Karpas-422 (cell line): ENCODE measurements at regions not wholly inside any gene's neighbourhood (a gene's known extent, or its start where the extent isn't known, plus 50 kb on each side); places are given as distances from the start of the nearest gene placed in this dataset.

Source experiments
- DNase-seq: peaks from one replicate; pipeline ENCODE4 v3.0.0-alpha.2; 2015
- H2AFZ ChIP-seq: fragments of 200-600 bp; sonication (generic); 2 replicates; pipeline ENCODE4 v1.6.1; 2014; ENCODE audit warnings: antibody characterized with exemption, low read length, mixed read lengths
- H3K27ac ChIP-seq: fragments of 200-600 bp; sonication (generic); 2 replicates; pipeline ENCODE4 v1.5.1; 2014; ENCODE audit warnings: mild to moderate bottlenecking, low read length, moderate library complexity
- H3K27me3 ChIP-seq: fragments of 200-600 bp; sonication (generic); 2 replicates; pipeline ENCODE4 v1.6.1; 2014; ENCODE audit warnings: low read length, mixed read lengths
- H3K36me3 ChIP-seq: fragments of 200-600 bp; sonication (generic); 2 replicates; pipeline ENCODE4 v1.6.1; 2014; ENCODE audit warnings: low read length, mixed read lengths; ENCODE audit not compliant: insufficient read depth
- H3K4me1 ChIP-seq: fragments of 200-600 bp; sonication (generic); 2 replicates; pipeline ENCODE4 v1.6.1; 2014; ENCODE audit warnings: mild to moderate bottlenecking, low read length, mixed read lengths
- H3K4me2 ChIP-seq: fragments of 200-600 bp; sonication (generic); 2 replicates; pipeline ENCODE4 v1.6.1; 2014; ENCODE audit warnings: low read length, low read depth, mild to moderate bottlenecking; ENCODE audit not compliant: poor library complexity, severe bottlenecking
- H3K4me3 ChIP-seq: fragments of 200-600 bp; sonication (generic); 2 replicates; pipeline ENCODE4 v1.5.1; 2014; ENCODE audit warnings: mild to moderate bottlenecking, antibody characterized with exemption, low read length, mixed read lengths
- H3K79me2 ChIP-seq: fragments of 200-600 bp; sonication (generic); 2 replicates; pipeline ENCODE4 v1.6.1; 2014; ENCODE audit warnings: mild to moderate bottlenecking, low read length, mixed read lengths
- H3K9ac ChIP-seq: fragments of 200-600 bp; sonication (generic); 2 replicates; pipeline ENCODE4 v1.6.0; 2014; ENCODE audit warnings: low read length
- H3K9me2 ChIP-seq: fragments of 200-600 bp; sonication (generic), shearing (Covaris generic); replicated peaks from 2 replicates; pipeline ENCODE4 v1.6.0; 2014; ENCODE audit warnings: mild to moderate bottlenecking, low read length, moderate library complexity; ENCODE audit not compliant: insufficient read depth
- H3K9me3 ChIP-seq: fragments of 300-700, 200-600 bp; sonication (generic); 2 replicates; pipeline ENCODE4 v1.6.1; 2014; ENCODE audit warnings: low read length, mixed read lengths
- H4K20me1 ChIP-seq: fragments of 200-600 bp; sonication (generic); 2 replicates; pipeline ENCODE4 v1.6.1; 2014; ENCODE audit warnings: mild to moderate bottlenecking, antibody characterized with exemption, low read length, low read depth; ENCODE audit not compliant: insufficient read depth

DNA sequence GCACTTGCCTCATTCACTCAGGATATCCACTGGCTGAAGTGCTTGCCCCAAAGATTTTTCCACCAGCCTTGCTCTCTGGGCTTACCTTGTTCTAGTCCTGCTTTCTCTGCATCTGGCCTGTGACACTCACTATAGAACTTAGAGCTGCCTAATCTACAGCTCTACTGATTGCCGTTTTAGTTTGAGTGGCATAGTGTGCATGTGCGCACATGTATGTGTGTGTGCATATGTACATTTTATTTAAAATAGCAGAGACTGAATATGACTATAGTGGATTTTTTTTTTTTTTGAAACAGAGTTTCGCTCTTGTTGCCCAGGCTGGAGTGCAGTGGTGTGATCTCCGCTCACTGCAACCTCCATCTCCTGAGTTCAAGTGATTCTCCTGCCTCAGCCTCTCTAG lies 92.0 kb upstream of the CCDC190 start:
- no peaks in the 10 kb centered on the region for H4K20me1 ChIP-seq
- no peak overlapping the region for H3K27ac ChIP-seq
- H3K36me3 ChIP-seq, result no peaks in the 10 kb centered on the region
- H3K4me1 ChIP-seq, result no peaks in the 10 kb centered on the region
- no peaks in the 10 kb centered on the region for H3K27me3 ChIP-seq
- H3K9ac ChIP-seq, result no peak overlapping the region
- H3K79me2 ChIP-seq, result no peaks in the 10 kb centered on the region
- H3K9me2 ChIP-seq, result no peaks in the 10 kb centered on the region
- no peak for DNase-seq
- no peak overlapping the region for H3K4me2 ChIP-seq
- H3K9me3 ChIP-seq, result no peaks in the 10 kb centered on the region
- no peak overlapping the region for H3K4me3 ChIP-seq
- H2AFZ ChIP-seq, result no peak overlapping the region

DNA sequence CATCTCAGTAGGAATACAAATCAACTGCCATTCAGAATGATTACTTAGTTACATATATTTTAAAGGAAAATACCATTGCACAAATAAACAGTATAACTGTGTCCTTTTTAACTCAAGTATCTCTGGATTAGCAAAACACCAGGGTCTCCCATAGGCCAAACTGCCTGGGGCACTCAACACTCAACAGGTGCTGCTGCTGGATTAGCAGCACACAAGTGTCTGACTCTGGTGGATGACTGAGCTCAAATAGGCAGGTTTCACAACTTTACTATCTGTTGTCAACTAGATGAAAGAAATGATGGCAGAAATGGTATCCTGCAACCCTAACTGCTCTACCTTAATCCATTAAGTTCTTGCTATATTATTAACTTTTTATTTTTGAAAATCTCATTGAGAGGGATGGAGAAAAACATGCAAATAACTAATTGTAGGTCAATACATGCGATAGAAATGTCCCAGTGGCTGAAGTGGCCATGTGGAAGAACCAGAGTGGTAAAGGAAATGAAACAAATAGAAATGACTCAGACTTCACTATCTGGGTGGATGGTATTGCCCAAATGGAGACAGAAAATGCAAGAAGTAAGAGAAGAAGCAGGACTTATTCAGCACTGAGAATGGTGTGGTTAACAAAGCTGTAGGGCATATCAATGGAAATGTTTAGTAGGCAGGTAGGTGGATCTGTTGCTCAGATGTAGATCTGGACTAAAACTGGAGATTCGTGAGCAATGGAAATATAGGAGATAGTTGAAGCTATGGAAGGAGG lies 90.8 kb upstream of the CCDC190 start:
- Histone ChIP-seq H3K79me2 (no peaks in the 10 kb centered on the region), H3K27me3 (no peaks in the 10 kb centered on the region), H4K20me1 (no peaks in the 10 kb centered on the region), H3K4me1 (no peaks in the 10 kb centered on the region), H3K27ac (no peak overlapping the region), H3K4me3 (no peak overlapping the region), H2AFZ (no peak overlapping the region), H3K4me2 (no peak overlapping the region), H3K9ac (no peak overlapping the region), H3K36me3 (no peaks in the 10 kb centered on the region), H3K9me2 (no peaks in the 10 kb centered on the region), H3K9me3 (no peaks in the 10 kb centered on the region)
- no peak for DNase-seq

DNA sequence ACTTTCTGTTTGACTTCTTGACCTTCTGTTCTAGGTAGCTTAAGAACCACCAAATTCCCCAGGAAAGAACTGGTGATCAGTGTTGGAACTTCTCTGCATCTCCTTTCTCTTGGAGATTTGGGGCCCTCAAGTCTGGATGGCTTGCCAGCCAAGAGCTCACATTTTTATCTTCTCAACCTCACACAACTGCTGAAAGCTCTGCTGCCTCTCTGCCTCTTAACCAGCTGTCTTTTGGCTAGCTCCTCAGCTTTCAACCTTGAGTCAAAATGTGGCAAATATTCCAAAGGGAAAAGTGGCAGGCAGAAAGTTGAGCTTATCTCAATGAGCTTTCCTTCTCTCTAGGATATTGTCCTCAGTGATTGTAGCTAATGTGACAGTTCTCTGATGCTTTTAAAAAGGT lies 89.2 kb upstream of the CCDC190 start:
- peaks cover under 1% of the 10 kb centered on the region; the same call in 1 of the 2 replicates for H3K4me1 ChIP-seq
- H3K9me2 ChIP-seq, result no peaks in the 10 kb centered on the region
- H3K27me3 ChIP-seq, result no peaks in the 10 kb centered on the region
- H3K9ac ChIP-seq, result no peak overlapping the region
- H3K4me2 ChIP-seq, result no peak overlapping the region
- no peaks in the 10 kb centered on the region for H3K79me2 ChIP-seq
- no peak overlapping the region for H3K4me3 ChIP-seq
- no peaks in the 10 kb centered on the region for H3K36me3 ChIP-seq
- H2AFZ ChIP-seq, result no peak overlapping the region
- no peaks in the 10 kb centered on the region for H3K9me3 ChIP-seq
- no peak for DNase-seq
- no peaks in the 10 kb centered on the region for H4K20me1 ChIP-seq
- H3K27ac ChIP-seq, result no peak overlapping the region

DNA sequence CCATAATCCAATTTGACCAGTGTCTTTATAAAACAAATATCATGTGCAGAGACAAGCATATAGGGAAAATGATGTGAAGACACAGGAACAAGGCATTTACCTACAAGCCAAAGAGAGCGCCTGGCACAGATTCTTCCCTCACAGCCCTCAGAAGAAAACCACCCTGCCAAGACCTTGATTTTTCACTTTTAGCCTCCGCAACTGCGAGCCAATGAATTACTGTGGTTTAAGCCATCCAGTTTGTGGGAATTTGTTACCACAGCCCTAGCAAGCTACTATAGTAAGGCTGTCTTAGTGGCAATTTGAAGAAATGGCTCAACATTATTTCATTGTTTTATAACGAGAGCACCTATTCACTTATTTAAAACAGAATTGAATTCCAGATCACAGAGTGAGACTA lies 85.7 kb upstream of the CCDC190 start:
- Histone ChIP-seq H3K27me3 (no peaks in the 10 kb centered on the region), H3K36me3 (no peaks in the 10 kb centered on the region), H3K9me3 (no peaks in the 10 kb centered on the region), H3K9ac (no peak overlapping the region), H3K79me2 (no peaks in the 10 kb centered on the region), H3K4me3 (no peak overlapping the region), H3K4me2 (no peak overlapping the region), H2AFZ (no peak overlapping the region), H3K9me2 (no peaks in the 10 kb centered on the region), H3K4me1 (peaks cover 6% of the 10 kb centered on the region), H4K20me1 (no peaks in the 10 kb centered on the region), H3K27ac (no peak overlapping the region)
- DNase-seq, result no peak

DNA sequence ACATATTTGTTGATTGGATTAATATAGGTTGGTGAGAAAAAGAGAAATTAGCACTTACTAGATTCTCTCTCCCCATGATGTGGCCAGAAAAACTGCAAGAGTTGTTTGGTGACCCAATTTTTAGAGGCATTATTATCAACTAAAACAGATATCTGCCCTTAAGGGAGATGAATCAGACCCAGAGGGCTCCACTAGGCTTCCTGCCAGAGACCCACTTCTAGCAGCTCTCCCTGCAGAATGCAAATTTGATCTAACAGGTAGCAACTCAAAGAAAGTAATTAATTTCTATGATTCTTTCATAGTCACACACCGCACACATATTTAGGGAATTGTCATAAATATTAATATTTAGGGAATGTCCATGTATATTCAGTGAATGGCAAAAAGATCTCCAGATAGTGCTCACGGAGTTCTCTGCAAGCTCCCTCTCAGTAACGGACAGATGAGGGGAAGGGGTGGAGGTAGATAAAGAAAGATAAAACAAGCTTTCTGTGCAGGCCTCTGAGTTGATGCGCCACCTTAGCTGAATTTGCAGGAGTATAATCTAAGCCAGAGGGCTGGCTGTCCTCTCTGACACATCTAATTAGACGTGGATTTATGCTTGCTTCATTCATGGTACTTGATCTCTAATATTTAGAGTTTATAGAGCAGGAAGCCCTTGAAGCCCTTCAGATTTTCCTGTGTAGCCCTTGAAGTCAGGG lies 84.1 kb upstream of the CCDC190 start:
- no peak for DNase-seq
- H3K27me3 ChIP-seq, result no peaks in the 10 kb centered on the region
- H3K27ac ChIP-seq, result no peak overlapping the region
- no peak overlapping the region for H3K4me3 ChIP-seq
- H3K9ac ChIP-seq, result no peak overlapping the region
- H3K4me2 ChIP-seq, result no peak overlapping the region
- H3K9me3 ChIP-seq, result no peaks in the 10 kb centered on the region
- peaks cover 6% of the 10 kb centered on the region for H3K4me1 ChIP-seq
- no peak overlapping the region for H2AFZ ChIP-seq
- no peaks in the 10 kb centered on the region for H3K79me2 ChIP-seq
- H3K36me3 ChIP-seq, result no peaks in the 10 kb centered on the region
- H4K20me1 ChIP-seq, result no peaks in the 10 kb centered on the region
- no peaks in the 10 kb centered on the region for H3K9me2 ChIP-seq

DNA sequence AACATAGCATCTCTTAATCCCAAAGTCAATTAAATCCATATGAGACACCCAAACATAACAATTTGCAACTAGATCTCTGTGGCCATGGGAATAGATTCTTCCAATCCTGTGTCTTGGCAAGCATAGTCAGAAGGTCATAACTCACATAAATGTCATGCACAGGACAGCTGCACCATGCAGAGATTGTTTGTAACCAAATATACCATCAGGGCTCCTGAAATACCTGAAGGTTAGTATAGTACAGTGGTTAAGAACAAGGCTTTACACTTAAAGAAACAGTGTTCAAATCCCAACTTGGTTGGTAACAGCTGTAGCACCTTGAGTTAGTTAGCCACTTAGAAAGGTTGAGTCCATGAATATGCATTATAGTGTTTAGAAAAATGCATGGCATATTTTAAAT lies 82.6 kb upstream of the CCDC190 start:
- no peaks in the 10 kb centered on the region for H4K20me1 ChIP-seq
- H3K4me2 ChIP-seq, result no peak overlapping the region
- no peaks in the 10 kb centered on the region for H3K27me3 ChIP-seq
- H3K79me2 ChIP-seq, result no peaks in the 10 kb centered on the region
- peaks cover 6% of the 10 kb centered on the region for H3K4me1 ChIP-seq
- no peak overlapping the region for H3K9ac ChIP-seq
- no peaks in the 10 kb centered on the region for H3K9me2 ChIP-seq
- H2AFZ ChIP-seq, result no peak overlapping the region
- no peak overlapping the region for H3K4me3 ChIP-seq
- no peak for DNase-seq
- no peaks in the 10 kb centered on the region for H3K9me3 ChIP-seq
- H3K36me3 ChIP-seq, result no peaks in the 10 kb centered on the region
- H3K27ac ChIP-seq, result no peak overlapping the region

DNA sequence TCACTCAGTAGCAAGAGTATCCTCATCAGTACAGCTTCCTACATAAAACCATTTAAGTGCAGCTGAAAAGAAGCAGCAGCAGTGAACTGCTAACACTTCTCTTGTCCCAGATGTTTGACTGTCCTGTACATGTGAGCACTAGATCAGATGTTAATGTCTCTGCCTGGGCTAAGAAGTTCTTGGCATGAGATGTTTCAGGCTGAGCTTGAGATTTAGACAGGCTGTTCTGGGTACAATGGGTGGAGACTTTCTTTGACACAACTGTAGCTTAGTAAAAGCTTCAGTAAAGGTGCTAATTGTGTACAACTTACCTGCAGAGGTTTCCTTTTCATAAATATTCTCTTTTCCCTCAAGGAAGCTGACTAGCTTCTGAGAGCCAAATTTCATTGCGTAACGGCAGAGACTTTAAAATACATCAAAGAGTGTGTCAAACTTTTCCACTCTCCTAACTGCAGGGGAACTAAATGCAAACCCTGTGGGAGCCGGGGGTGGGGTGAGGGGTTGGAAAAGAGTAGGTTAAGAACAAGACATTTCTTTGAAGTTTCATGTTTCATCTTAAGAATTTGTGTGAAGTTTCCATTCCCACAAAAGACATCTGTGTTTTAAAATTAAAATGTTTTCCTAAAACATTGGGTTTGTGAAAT lies 82.1 kb upstream of the CCDC190 start:
- H3K4me3 ChIP-seq, result no peak overlapping the region
- H3K36me3 ChIP-seq, result no peaks in the 10 kb centered on the region
- DNase-seq, result no peak
- H3K9ac ChIP-seq, result no peak overlapping the region
- no peaks in the 10 kb centered on the region for H4K20me1 ChIP-seq
- no peak overlapping the region for H2AFZ ChIP-seq
- H3K79me2 ChIP-seq, result no peaks in the 10 kb centered on the region
- peaks cover 6% of the 10 kb centered on the region for H3K4me1 ChIP-seq
- H3K27me3 ChIP-seq, result no peaks in the 10 kb centered on the region
- H3K9me3 ChIP-seq, result no peaks in the 10 kb centered on the region
- no peak overlapping the region for H3K4me2 ChIP-seq
- H3K27ac ChIP-seq, result no peak overlapping the region
- no peaks in the 10 kb centered on the region for H3K9me2 ChIP-seq

DNA sequence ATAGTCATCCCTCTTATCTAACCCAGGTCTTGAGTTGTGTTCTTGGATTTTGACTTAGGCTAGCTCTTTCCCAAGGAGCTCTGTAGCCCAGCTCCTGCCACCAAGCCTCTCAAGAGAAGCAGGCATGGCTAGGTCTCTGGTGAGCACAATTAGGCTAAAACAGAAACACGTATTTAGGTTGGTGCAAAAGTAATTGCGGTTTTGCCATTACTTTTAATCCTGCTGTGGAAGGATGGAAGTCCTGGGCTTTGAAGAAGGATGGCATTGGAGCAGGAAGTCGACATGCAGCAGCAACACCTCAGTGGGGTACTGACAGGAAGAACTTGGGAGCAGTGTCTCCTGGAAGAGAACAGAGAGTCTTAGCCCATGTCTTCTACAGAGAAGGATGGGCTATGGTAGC lies 80.0 kb upstream of the CCDC190 start:
- H3K9ac ChIP-seq, result no peak overlapping the region

More for the DNA sequence above, 80.0 kb upstream of the CCDC190 start:
- H3K36me3 ChIP-seq, result no peaks in the 10 kb centered on the region
- H3K4me2 ChIP-seq, result no peak overlapping the region
- no peak overlapping the region for H2AFZ ChIP-seq
- no peaks in the 10 kb centered on the region for H3K9me3 ChIP-seq
- no peak for DNase-seq
- peaks cover 6% of the 10 kb centered on the region for H3K4me1 ChIP-seq
- H3K9me2 ChIP-seq, result no peaks in the 10 kb centered on the region
- H3K27me3 ChIP-seq, result no peaks in the 10 kb centered on the region
- H3K27ac ChIP-seq, result no peak overlapping the region
- H3K4me3 ChIP-seq, result no peak overlapping the region
- no peaks in the 10 kb centered on the region for H4K20me1 ChIP-seq
- no peaks in the 10 kb centered on the region for H3K79me2 ChIP-seq
